ENCODE measurements at regions not wholly inside any gene's neighbourhood (a gene's known extent, or its start where the extent isn't known, plus 50 kb on each side); places are given as distances from the start of the nearest gene placed in this dataset.

GRCh38 chr2:173666171-173666888 lies 298.8 kb downstream of the SP3 start:
- no peak for TF ChIP-seq CTCF (IDR thresholded peaks at IDR 0.05)
- no peak for TF ChIP-seq SMC3 (IDR thresholded peaks at IDR 0.05)
- TF ChIP-seq, protein P1, sequence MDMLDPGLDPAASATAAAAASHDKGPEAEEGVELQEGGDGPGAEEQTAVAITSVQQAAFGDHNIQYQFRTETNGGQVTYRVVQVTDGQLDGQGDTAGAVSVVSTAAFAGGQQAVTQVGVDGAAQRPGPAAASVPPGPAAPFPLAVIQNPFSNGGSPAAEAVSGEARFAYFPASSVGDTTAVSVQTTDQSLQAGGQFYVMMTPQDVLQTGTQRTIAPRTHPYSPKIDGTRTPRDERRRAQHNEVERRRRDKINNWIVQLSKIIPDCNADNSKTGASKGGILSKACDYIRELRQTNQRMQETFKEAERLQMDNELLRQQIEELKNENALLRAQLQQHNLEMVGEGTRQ (IDR thresholded peaks at IDR 0.05): no peak
- no peak for TF ChIP-seq NR3C1 (IDR thresholded peaks at IDR 0.05)
- no peak for TF ChIP-seq KDM1A (IDR thresholded peaks at IDR 0.05; ENCODE audit: low read depth)
- no peak for TF ChIP-seq MAX (IDR thresholded peaks at IDR 0.05)
- TF ChIP-seq POLR2A (IDR thresholded peaks at IDR 0.05; ENCODE audit: low read length): no peak
- TF ChIP-seq FOSL2 (IDR thresholded peaks at IDR 0.05): no peak
- TF ChIP-seq FOSL2 (CRISPR knock-in tag; IDR thresholded peaks at IDR 0.05): no peak
- no peak for TF ChIP-seq NPAS2 (CRISPR knock-in tag; IDR thresholded peaks at IDR 0.05; ENCODE audit: borderline replicate concordance)
- no peak for TF ChIP-seq JUNB (IDR thresholded peaks at IDR 0.05)
- TF ChIP-seq HES2 (IDR thresholded peaks at IDR 0.05): no peak

All from A549 (cell line).